DOHH2 (cell line): ENCODE measurements at regions not wholly inside any gene's neighbourhood (a gene's known extent, or its start where the extent isn't known, plus 50 kb on each side); places are given as distances from the start of the nearest gene placed in this dataset.

Source experiments
- H3F3A ChIP-seq: fragments of 200-600 bp; sonication (generic), shearing (Covaris generic); 2 replicates; pipeline ENCODE4 v1.6.0; 2016; ENCODE audit warnings: antibody characterized with exemption, mild to moderate bottlenecking; ENCODE audit not compliant: control insufficient read depth, insufficient read depth
- H3K27ac ChIP-seq: fragments of 200-600 bp; sonication (generic); 2 replicates; pipeline ENCODE4 v1.5.1; 2014; ENCODE audit warnings: low read depth, mild to moderate bottlenecking, low read length, moderate library complexity
- H3K27me3 ChIP-seq: fragments of 200-600 bp; sonication (generic); 2 replicates; pipeline ENCODE4 v1.6.1; 2014; ENCODE audit warnings: mild to moderate bottlenecking, low read length, mixed read lengths; ENCODE audit not compliant: control insufficient read depth
- H3K36me3 ChIP-seq: fragments of 200-600 bp; sonication (generic); 2 replicates; pipeline ENCODE4 v1.6.1; 2014; ENCODE audit warnings: mild to moderate bottlenecking, low read length, moderate library complexity, mixed read lengths; ENCODE audit not compliant: control insufficient read depth
- H3K4me1 ChIP-seq: fragments of 200-600 bp; sonication (generic); 2 replicates; pipeline ENCODE4 v1.6.1; 2014; ENCODE audit warnings: mild to moderate bottlenecking, low read length, mixed read lengths; ENCODE audit not compliant: control insufficient read depth
- H3K4me2 ChIP-seq: fragments of 200-600 bp; sonication (generic); 2 replicates; pipeline ENCODE4 v1.6.0; 2014; ENCODE audit warnings: mild to moderate bottlenecking, low read length, moderate library complexity
- H3K4me3 ChIP-seq: fragments of 200-600 bp; sonication (generic); 2 replicates; pipeline ENCODE4 v1.5.1; 2014; ENCODE audit warnings: mild to moderate bottlenecking, low read length, mixed read lengths
- H3K79me2 ChIP-seq: fragments of 200-600 bp; sonication (generic); 2 replicates; pipeline ENCODE4 v1.6.1; 2014; ENCODE audit warnings: mild to moderate bottlenecking, low read length, mixed read lengths; ENCODE audit not compliant: control insufficient read depth
- H3K9me2 ChIP-seq: fragments of 200-600 bp; sonication (generic); replicated peaks from 2 replicates; pipeline ENCODE4 v1.6.1; 2014; ENCODE audit warnings: mild to moderate bottlenecking, low read length, mixed read lengths; ENCODE audit not compliant: control insufficient read depth
- H3K9me3 ChIP-seq: fragments of 200-600 bp; sonication (generic); 2 replicates; pipeline ENCODE4 v1.6.1; 2014; ENCODE audit warnings: antibody characterized with exemption, low read length, mixed read lengths; ENCODE audit not compliant: control insufficient read depth, insufficient read depth
- H4K20me1 ChIP-seq: fragments of 200-600 bp; sonication (generic); 2 replicates; pipeline ENCODE4 v1.6.0; 2014; ENCODE audit warnings: low read depth, mild to moderate bottlenecking, antibody characterized with exemption, low read length, moderate library complexity; ENCODE audit not compliant: control insufficient read depth, insufficient read depth
- CTCF ChIP-seq: fragments of 200-600 bp; sonication (generic); IDR thresholded peaks from one replicate; pipeline ENCODE4 v1.5.1; 2014; ENCODE audit warnings: antibody characterized with exemption, mild to moderate bottlenecking, low read depth, low read length; ENCODE audit not compliant: poor library complexity, severe bottlenecking
- EZH2phosphoT487 ChIP-seq: fragments of 200-600 bp; sonication (generic); IDR thresholded peaks from 2 replicates; pipeline ENCODE4 v1.6.1; 2017; ENCODE audit warnings: borderline replicate concordance, mild to moderate bottlenecking, antibody characterized with exemption, low read length, moderate library complexity, mixed read lengths

GRCh38 chr12:85385406-85385805 is 105.4 kb downstream of the ALX1 start:
- H3K9me3 ChIP-seq: no peaks in the 10 kb centered on the region
- no peak overlapping the region for H3K27ac ChIP-seq
- no peaks in the 10 kb centered on the region for H3K79me2 ChIP-seq

GRCh38 chr12:85390266-85390665 is 110.2 kb downstream of the ALX1 start:
- Histone ChIP-seq H3K4me1 (no peaks in the 10 kb centered on the region), H3K9me3 (no peaks in the 10 kb centered on the region), H3K79me2 (no peaks in the 10 kb centered on the region), H3K27ac (no peak overlapping the region), H4K20me1 (no peaks in the 10 kb centered on the region), H3F3A (no peaks in the 10 kb centered on the region), H3K4me2 (no peak overlapping the region), H3K36me3 (no peaks in the 10 kb centered on the region), H3K9me2 (no peaks in the 10 kb centered on the region), H3K4me3 (no peak overlapping the region), H3K27me3 (peaks cover 8% of the 10 kb centered on the region)
- no peak for TF ChIP-seq EZH2phosphoT487
- no peak for TF ChIP-seq CTCF

More at GRCh38 chr12:85385406-85385805, 105.4 kb downstream of the ALX1 start:
- no peaks in the 10 kb centered on the region for H3K36me3 ChIP-seq
- TF ChIP-seq CTCF (no peak), EZH2phosphoT487 (no peak)
- H3K4me2 ChIP-seq: no peak overlapping the region
- H3K4me1 ChIP-seq: no peaks in the 10 kb centered on the region
- no peak overlapping the region for H3K4me3 ChIP-seq
- no peaks in the 10 kb centered on the region for H3K9me2 ChIP-seq
- no peaks in the 10 kb centered on the region for H4K20me1 ChIP-seq
- no peaks in the 10 kb centered on the region for H3F3A ChIP-seq
- H3K27me3 ChIP-seq: peaks cover 8% of the 10 kb centered on the region

GRCh38 chr12:85392508-85392907 is 112.5 kb downstream of the ALX1 start:
- no peaks in the 10 kb centered on the region for H3K79me2 ChIP-seq
- no peaks in the 10 kb centered on the region for H3K4me1 ChIP-seq
- H3F3A ChIP-seq: no peaks in the 10 kb centered on the region
- TF ChIP-seq CTCF: no peak
- no peak for TF ChIP-seq EZH2phosphoT487
- H3K27me3 ChIP-seq: 0 out of 2 replicates have a peak, but pooled peaks cover 3% of the 10 kb centered on the region
- H3K9me2 ChIP-seq: no peaks in the 10 kb centered on the region
- no peaks in the 10 kb centered on the region for H3K36me3 ChIP-seq
- no peaks in the 10 kb centered on the region for H3K9me3 ChIP-seq
- no peak overlapping the region for H3K4me2 ChIP-seq
- H3K27ac ChIP-seq: no peak overlapping the region
- H3K4me3 ChIP-seq: no peak overlapping the region
- H4K20me1 ChIP-seq: no peaks in the 10 kb centered on the region

GRCh38 chr12:85393606-85394005 is 113.6 kb downstream of the ALX1 start:
- H4K20me1 ChIP-seq: no peaks in the 10 kb centered on the region
- no peak overlapping the region for H3K27ac ChIP-seq
- H3F3A ChIP-seq: no peaks in the 10 kb centered on the region

More at GRCh38 chr12:85393606-85394005, 113.6 kb downstream of the ALX1 start:
- Histone ChIP-seq H3K36me3 (no peaks in the 10 kb centered on the region), H3K79me2 (no peaks in the 10 kb centered on the region), H3K4me1 (no peaks in the 10 kb centered on the region), H3K9me3 (no peaks in the 10 kb centered on the region), H3K27me3 (no peaks in the 10 kb centered on the region), H3K9me2 (no peaks in the 10 kb centered on the region), H3K4me2 (no peak overlapping the region), H3K4me3 (no peak overlapping the region)
- no peak for TF ChIP-seq CTCF
- no peak for TF ChIP-seq EZH2phosphoT487
